ENCODE measurements at regions not wholly inside any gene's neighbourhood (a gene's known extent, or its start where the extent isn't known, plus 50 kb on each side); places are given as distances from the start of the nearest gene placed in this dataset.
"Not testable (repeated sequence)": the region's sequence is repeated elsewhere in the genome, so short reads cannot be mapped to it uniquely, and the experiment has no call there.

DNA sequence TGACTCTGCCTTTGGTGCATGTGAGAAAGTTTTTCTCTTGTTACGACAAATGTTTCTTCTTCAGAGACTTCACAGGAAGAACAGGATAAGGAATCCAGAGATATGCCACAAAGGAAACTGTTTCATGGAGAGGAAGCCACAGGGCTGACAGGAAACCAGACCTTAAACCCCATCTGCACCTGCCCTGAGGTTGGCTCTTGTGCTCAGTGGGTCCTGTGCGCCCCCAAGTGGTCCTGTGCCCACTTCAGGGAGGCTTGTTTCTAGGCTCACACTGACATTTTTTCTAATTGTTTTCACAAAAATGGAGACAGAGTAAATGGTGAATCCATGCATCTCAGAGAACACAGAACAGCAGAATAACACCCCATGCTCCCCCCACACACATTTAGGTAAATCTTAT lies 1193.5 kb downstream of the TMEM121 start:
- TF ChIP-seq, protein P1, sequence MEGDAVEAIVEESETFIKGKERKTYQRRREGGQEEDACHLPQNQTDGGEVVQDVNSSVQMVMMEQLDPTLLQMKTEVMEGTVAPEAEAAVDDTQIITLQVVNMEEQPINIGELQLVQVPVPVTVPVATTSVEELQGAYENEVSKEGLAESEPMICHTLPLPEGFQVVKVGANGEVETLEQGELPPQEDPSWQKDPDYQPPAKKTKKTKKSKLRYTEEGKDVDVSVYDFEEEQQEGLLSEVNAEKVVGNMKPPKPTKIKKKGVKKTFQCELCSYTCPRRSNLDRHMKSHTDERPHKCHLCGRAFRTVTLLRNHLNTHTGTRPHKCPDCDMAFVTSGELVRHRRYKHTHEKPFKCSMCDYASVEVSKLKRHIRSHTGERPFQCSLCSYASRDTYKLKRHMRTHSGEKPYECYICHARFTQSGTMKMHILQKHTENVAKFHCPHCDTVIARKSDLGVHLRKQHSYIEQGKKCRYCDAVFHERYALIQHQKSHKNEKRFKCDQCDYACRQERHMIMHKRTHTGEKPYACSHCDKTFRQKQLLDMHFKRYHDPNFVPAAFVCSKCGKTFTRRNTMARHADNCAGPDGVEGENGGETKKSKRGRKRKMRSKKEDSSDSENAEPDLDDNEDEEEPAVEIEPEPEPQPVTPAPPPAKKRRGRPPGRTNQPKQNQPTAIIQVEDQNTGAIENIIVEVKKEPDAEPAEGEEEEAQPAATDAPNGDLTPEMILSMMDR (IDR thresholded peaks at IDR 0.05) = not testable (repeated sequence)
- TF ChIP-seq POLR2A (IDR thresholded peaks at IDR 0.05) = not testable (repeated sequence)
